DMS53 treated with DMSO at 0.1 percent for 48 hours (cell line): ENCODE measurements at regions not wholly inside any gene's neighbourhood (a gene's known extent, or its start where the extent isn't known, plus 50 kb on each side); places are given as distances from the start of the nearest gene placed in this dataset.
A peak's percentile ranks its signal among the peaks of the same experiment; 100 is the strongest.
"Not testable (repeated sequence)": the region's sequence is repeated elsewhere in the genome, so short reads cannot be mapped to it uniquely, and the experiment has no call there.

ENCODE experiments used
- DNase-seq: peaks from one replicate; lab custom pipeline; 2025; ENCODE audit not compliant: unreplicated experiment; lab: John Stamatoyannopoulos, UW

DNA sequence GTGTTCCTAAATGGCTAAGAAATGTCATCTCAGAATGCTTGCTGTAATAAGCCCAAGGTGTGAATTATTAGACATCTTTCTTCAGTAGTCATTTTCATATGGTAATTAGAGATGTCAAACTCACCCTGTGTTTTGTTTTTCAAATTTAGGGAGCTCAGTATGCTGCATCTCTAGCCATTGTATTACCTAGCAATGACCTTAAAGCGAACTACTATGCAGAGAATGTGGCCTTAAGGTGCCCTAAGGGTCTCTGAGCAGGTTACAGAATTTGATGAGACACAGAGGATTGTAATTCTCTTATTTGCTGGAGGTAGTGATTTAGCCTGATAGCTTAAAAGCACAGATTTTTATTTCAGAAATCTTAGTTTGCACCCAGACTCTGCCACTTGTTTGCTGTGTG is 1052.6 kb upstream of the DDX18 start:
- no peak for DNase-seq

GRCh38 chr2:116769514-116769913 is 1045.0 kb upstream of the DDX18 start:
- DNase-seq, result no peak

DNA sequence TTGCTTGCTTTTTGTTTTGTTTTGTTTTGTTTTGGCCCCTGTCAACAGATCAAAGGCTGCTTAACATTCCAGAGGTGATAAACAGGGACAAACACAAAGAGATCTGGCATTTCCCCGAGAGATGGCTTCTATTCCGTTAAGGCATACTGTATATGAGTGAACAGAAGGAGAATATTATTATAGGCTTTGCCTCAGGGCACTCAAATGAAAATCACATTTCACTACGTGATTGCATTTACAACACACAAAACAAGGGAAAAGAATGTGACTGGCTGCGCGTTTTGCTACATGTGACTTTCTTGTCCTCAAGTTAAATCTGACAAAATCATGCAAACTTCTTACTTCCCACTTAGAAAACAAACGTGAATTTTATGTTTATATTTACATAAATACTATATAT is 1037.9 kb upstream of the DDX18 start:
- DNase-seq, result no peak

DNA sequence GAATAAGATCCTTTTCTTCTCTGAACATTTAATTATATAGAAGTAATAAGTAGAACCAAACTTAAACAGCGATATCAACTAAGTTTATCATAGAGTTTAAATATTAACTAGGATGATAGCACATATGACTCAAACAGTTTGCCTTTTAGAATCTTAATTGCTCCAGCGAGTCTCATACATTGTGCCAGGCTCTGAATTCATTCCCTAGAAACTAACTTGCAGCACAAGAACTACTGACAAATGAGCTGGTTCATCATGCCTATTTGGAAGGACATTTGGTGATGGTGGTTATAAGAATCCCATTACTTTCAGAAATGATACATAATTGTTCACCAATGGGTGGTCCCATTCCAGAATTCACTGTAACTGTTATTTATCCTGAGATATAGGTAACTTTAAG is 1026.6 kb upstream of the DDX18 start:
- DNase-seq, result no peak

- DNase-seq, result no peak
Measured at GRCh38 chr2:116802671-116803070, 1011.8 kb upstream of the DDX18 start.

DNA sequence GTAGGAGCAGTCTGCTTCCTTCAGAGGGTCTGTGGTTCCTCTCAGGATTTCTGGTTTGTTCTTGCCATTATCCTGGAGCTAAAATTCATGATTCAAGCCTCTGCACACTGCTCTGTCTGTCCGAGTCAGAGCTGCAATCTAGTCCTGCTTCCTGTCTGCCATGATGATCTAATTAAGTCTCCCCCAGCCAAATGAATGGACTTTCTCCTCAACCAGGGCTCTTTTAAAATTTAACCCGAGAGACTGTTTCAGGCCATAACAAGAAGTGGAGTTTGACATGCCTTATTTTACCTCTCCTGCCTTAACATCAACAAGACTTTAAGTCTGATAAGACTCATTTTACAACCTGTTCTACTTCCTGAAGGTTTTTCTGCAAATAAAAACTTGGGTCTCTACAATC is 1009.6 kb upstream of the DDX18 start:
- no peak for DNase-seq

GRCh38 chr2:116806505-116806904 is 1008.0 kb upstream of the DDX18 start:
- not testable (repeated sequence) for DNase-seq

- DNase-seq, result peak; percentile 53
Measured at GRCh38 chr2:116809109-116809508, 1005.4 kb upstream of the DDX18 start.

DNA sequence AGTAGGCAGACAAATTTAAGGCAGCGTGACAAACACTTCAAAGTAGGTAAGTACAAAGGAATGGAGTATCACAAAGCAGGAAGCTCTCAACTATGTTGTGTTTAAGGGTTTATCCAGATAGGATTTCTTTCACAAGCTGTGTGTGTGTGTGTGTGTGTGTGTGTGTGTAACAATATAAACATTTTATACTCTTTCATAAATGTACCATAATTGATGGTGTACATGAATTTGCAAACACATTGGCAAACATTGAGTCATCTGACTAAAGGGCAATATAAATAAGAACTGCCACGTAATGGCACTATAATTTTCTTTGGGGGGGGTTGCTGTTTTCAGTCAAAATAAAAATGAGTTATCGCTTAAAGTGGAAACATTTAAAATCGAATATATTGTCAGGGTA is 1004.4 kb upstream of the DDX18 start:
- peak; percentile 88 for DNase-seq

GRCh38 chr2:116810645-116811044 is 1003.8 kb upstream of the DDX18 start:
- DNase-seq, result peak; percentile 62

DNA sequence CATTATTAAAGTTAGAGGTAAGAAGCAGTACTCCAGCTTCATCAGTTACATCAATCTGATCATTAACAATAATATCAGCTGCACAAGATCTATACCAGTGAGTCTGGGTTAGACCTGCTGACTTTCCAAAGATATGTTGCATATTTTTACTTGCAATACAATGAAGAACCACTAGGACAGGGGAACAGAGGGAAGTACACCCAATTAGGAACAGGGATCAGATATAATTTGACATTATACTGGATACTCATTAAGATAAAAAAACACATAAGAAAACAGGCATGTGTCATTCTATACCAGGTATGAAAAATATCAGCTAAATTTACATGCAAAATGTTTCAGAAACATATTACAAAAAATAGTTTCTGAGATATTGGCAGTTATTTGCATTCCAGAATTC is 995.1 kb upstream of the DDX18 start:
- no peak for DNase-seq

DNA sequence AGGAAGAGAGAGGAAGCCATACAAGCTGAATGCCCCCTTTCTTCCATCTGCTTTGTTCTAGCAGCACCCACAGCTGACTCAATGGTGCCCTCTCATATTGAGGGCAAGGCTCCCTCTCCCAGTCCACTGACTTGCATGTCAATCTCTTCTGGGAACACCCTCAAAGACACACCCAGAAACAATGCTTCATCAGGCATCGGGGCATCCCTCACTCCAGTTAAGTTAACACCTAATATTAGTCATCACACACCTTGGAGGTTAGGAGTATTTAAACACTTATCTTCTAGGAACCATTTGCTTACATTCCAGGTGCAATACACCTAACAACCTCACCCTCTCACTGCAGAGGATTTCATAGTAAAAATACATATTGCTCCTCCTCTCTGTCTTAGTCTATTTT is 993.5 kb upstream of the DDX18 start:
- DNase-seq, result peak; percentile 15

GRCh38 chr2:116829543-116829942 is 984.9 kb upstream of the DDX18 start:
- DNase-seq, result not testable (repeated sequence)

DNA sequence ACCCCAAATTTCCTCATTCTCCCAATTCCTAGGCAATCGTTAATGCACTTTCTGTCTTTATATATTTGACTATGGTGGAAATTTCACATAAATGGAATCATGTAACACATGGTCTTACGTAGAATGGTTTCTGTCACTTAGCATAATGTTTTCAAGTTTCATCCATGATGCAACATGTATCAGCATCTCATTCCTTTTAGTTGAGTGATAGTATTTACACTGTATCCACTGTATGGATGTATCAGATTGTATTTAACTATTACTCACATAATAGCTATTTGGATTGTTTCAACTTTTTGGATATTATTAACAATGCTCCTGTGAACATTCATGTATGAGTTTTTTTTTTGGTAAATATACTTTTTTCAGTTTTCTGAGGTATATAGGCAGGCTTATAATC is 982.3 kb upstream of the DDX18 start:
- DNase-seq, result no peak

DNA sequence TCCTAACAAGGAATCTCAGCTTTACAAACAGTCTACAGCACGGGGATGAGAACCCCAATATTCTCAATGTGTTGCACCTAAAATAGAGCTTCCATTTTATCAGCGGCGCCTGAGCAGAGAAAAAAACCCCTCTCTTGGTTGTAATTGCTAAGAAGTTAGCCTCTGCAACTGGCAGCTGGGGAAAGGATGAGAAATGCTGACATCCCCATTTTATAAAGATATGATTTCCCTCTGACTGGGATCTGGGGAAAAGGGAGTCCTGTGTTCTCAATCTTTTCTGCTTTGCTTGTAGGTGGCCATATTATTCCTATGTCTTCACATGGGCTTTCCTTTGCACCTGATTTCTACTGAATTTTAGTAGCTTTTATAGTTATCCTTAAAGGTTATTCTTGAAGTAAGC is 981.4 kb upstream of the DDX18 start:
- no peak for DNase-seq

- DNase-seq, result no peak
Measured at GRCh38 chr2:116842164-116842563, 972.3 kb upstream of the DDX18 start.

GRCh38 chr2:116859708-116860107 is 954.8 kb upstream of the DDX18 start:
- no peak for DNase-seq

GRCh38 chr2:116874021-116874420 is 940.5 kb upstream of the DDX18 start:
- DNase-seq, result no peak

DNA sequence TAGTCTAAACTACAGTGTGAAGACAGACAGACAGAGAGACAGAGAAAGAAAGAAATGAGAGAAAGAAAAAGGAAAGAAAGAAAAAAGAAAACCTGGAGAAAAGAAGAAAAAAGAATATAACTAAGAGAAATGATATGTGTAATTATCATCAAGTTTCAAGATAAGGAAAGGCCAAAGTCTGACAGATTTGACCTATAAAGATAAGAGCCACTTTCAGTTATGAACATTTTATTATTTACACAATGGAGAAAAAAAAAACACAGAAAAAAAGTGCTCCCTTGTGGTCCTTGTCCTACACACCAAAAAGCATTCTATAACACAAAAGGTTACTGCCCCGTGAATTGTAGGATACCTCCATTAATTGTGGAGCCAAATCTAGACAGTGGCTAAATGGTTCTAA is 937.2 kb upstream of the DDX18 start:
- DNase-seq, result no peak

GRCh38 chr2:116877944-116878343 is 936.5 kb upstream of the DDX18 start:
- no peak for DNase-seq

- DNase-seq, result no peak
Measured at GRCh38 chr2:116879650-116880160, 934.8 kb upstream of the DDX18 start.

GRCh38 chr2:116891191-116891590 is 923.3 kb upstream of the DDX18 start:
- no peak for DNase-seq

DNA sequence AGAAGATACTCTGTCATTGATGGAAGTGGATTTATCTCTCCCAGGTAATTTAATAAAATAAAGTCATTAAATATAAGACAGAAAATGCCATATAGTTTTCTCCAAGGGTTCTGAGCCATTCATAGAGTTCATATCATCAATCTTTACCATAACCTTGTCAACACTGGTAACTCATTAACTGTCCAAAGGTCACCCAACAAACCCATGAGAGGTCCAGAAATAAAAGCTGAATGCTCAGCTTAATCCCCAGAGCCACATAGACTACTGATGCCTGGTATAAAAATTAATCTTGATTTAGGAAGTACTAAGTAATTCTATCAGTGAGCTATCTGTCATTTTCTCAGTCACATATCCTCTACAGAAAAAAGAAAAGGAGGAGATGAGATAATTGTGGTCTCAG is 903.0 kb upstream of the DDX18 start:
- peak; percentile 20 for DNase-seq

GRCh38 chr2:116915673-116916072 is 898.8 kb upstream of the DDX18 start:
- DNase-seq, result no peak
